Hepatocyte (in vitro differentiated cells): ENCODE measurements at regions not wholly inside any gene's neighbourhood (a gene's known extent, or its start where the extent isn't known, plus 50 kb on each side); places are given as distances from the start of the nearest gene placed in this dataset.

Experiments
- EZH2 ChIP-seq: fragments of 200-600 bp; sonication (generic); IDR thresholded peaks from 2 replicates; pipeline ENCODE4 v1.6.1; 2016; ENCODE audit warnings: antibody characterized with exemption, mild to moderate bottlenecking, borderline replicate concordance
- TF ChIP-seq, protein P1 (sequence below): fragments of 200-600 bp; sonication (generic); IDR thresholded peaks from 2 replicates; pipeline ENCODE4 v1.5.1; 2016; ENCODE audit warnings: antibody characterized with exemption, mild to moderate bottlenecking; ENCODE audit not compliant: poor library complexity

DNA sequence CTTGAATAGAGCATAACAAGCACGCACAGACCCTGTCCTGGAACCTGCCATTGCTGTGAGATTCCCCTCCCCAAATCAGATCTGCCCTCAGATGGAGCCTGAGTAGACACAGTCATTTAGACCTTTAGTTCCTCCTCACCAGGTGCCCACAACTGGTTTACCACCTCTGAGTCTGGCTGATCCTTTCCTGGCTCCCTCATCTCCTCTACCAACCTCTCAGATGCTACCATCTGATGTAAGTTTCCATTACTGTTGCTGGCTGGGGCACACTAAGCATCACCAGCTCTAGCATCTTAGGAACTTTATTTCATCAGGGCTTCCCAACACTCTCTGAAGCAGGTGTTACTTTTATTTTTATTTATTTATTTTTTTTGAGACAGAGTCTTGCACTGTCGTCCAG lies 288.3 kb downstream of the TLE3 start:
- TF ChIP-seq, protein P1, sequence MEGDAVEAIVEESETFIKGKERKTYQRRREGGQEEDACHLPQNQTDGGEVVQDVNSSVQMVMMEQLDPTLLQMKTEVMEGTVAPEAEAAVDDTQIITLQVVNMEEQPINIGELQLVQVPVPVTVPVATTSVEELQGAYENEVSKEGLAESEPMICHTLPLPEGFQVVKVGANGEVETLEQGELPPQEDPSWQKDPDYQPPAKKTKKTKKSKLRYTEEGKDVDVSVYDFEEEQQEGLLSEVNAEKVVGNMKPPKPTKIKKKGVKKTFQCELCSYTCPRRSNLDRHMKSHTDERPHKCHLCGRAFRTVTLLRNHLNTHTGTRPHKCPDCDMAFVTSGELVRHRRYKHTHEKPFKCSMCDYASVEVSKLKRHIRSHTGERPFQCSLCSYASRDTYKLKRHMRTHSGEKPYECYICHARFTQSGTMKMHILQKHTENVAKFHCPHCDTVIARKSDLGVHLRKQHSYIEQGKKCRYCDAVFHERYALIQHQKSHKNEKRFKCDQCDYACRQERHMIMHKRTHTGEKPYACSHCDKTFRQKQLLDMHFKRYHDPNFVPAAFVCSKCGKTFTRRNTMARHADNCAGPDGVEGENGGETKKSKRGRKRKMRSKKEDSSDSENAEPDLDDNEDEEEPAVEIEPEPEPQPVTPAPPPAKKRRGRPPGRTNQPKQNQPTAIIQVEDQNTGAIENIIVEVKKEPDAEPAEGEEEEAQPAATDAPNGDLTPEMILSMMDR: no peak
- no peak for TF ChIP-seq EZH2
